Smooth muscle cell (in vitro differentiated cells): ENCODE measurements at regions not wholly inside any gene's neighbourhood (a gene's known extent, or its start where the extent isn't known, plus 50 kb on each side); places are given as distances from the start of the nearest gene placed in this dataset.

Experiments
- DNase-seq: peaks from one replicate; lab custom pipeline; 2025; ENCODE audit not compliant: unreplicated experiment; lab: John Stamatoyannopoulos, UW
- H2AFZ ChIP-seq: fragments of 200-600 bp; sonication (generic); 2 replicates; pipeline ENCODE4 v1.6.0; 2016; ENCODE audit warnings: antibody characterized with exemption, low read depth, mild to moderate bottlenecking
- H3F3A ChIP-seq: fragments of 200-600 bp; sonication (generic); 2 replicates; pipeline ENCODE4 v1.6.0; 2017; ENCODE audit warnings: antibody characterized with exemption, low read depth
- H3K27ac ChIP-seq: fragments of 200-600 bp; sonication (generic); 2 replicates; pipeline ENCODE4 v1.5.1; 2016; ENCODE audit warnings: low read depth, mild to moderate bottlenecking
- H3K27me3 ChIP-seq: fragments of 200-600 bp; sonication (generic); 2 replicates; pipeline ENCODE4 v1.6.1; 2016; ENCODE audit warnings: low read depth, mild to moderate bottlenecking
- H3K36me3 ChIP-seq: fragments of 200-600 bp; sonication (generic); 2 replicates; pipeline ENCODE4 v1.5.1; 2016; ENCODE audit warnings: low read depth
- H3K4me1 ChIP-seq: fragments of 200-600 bp; sonication (generic); 2 replicates; pipeline ENCODE4 v1.5.1; 2016; ENCODE audit warnings: low read depth
- H3K4me2 ChIP-seq: fragments of 200-600 bp; sonication (generic); 2 replicates; pipeline ENCODE4 v1.6.0; 2016; ENCODE audit warnings: mild to moderate bottlenecking
- H3K4me3 ChIP-seq: fragments of 200-600 bp; sonication (generic); 2 replicates; pipeline ENCODE4 v1.5.1; 2016; ENCODE audit warnings: mild to moderate bottlenecking
- H3K79me2 ChIP-seq: fragments of 200-600 bp; sonication (generic); 2 replicates; pipeline ENCODE4 v1.6.0; 2016; ENCODE audit warnings: low read depth, mild to moderate bottlenecking
- H3K9ac ChIP-seq: fragments of 200-600 bp; sonication (generic); 2 replicates; pipeline ENCODE4 v1.6.0; 2016; ENCODE audit warnings: low read depth
- H3K9me3 ChIP-seq: fragments of 200-600 bp; sonication (generic); replicated peaks from 2 replicates; pipeline ENCODE4 v1.5.1; 2016; ENCODE audit warnings: low read depth
- H4K20me1 ChIP-seq: fragments of 200-600 bp; sonication (generic); 2 replicates; pipeline ENCODE4 v1.6.0; 2016; ENCODE audit warnings: low read depth
- WGBS: methylation state at CpG from one replicate; pipeline ENCODE4 v1.1.7; 2016; ENCODE audit warnings: low lambda C conversion rate; 5-methylcytosine and 5-hydroxymethylcytosine counted together
- TF ChIP-seq, protein P1 (sequence below): fragments of 200-600 bp; sonication (generic); IDR thresholded peaks from 2 replicates; pipeline ENCODE4 v1.5.1; 2017; ENCODE audit warnings: borderline replicate concordance, mild to moderate bottlenecking, antibody characterized with exemption; ENCODE audit not compliant: insufficient read depth, poor library complexity, severe bottlenecking

DNA sequence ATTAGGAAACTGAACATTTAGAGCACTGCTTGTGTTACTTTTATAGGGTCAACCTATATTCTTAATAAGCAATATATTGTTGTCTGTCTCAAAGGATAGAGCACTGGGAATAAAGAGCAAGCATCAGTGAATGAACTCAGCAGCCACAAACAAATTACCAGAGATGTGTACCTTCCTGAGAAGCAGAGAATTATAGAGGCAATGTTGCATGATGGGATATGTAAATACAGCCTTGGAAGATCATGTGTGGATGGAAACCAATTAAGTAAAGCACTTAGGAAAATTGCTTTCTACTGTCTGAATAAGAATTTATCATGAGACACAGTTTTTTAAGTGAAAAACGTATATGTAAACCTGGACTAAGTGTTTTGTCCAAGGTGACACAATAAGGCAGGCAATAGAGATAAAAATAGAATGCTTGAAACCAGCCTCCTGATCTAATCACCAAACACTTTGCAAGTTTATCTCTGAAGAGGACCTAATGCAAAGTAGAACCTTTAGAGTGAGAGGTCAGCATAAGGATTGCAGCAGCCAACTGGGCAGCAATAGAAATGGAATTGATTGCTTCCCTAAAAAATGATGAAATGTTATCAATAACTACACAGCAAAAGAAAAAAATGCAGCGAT, 848.0 kb downstream of the TUSC7 start:
- Histone ChIP-seq H3K36me3 (no peaks in the 10 kb centered on the region), H3K4me3 (no peak overlapping the region), H3K4me1 (no peaks in the 10 kb centered on the region), H3K9me3 (no peaks in the 10 kb centered on the region), H3K27me3 (no peaks in the 10 kb centered on the region), H3K27ac (no peak overlapping the region), H3F3A (no peaks in the 10 kb centered on the region), H3K9ac (no peak overlapping the region), H4K20me1 (no peaks in the 10 kb centered on the region), H2AFZ (no peak overlapping the region), H3K4me2 (no peak overlapping the region), H3K79me2 (no peaks in the 10 kb centered on the region)
- DNase-seq, result no peak
- 72% methylated on average over 2 of the region's 2 CpGs for WGBS
- TF ChIP-seq, protein P1, sequence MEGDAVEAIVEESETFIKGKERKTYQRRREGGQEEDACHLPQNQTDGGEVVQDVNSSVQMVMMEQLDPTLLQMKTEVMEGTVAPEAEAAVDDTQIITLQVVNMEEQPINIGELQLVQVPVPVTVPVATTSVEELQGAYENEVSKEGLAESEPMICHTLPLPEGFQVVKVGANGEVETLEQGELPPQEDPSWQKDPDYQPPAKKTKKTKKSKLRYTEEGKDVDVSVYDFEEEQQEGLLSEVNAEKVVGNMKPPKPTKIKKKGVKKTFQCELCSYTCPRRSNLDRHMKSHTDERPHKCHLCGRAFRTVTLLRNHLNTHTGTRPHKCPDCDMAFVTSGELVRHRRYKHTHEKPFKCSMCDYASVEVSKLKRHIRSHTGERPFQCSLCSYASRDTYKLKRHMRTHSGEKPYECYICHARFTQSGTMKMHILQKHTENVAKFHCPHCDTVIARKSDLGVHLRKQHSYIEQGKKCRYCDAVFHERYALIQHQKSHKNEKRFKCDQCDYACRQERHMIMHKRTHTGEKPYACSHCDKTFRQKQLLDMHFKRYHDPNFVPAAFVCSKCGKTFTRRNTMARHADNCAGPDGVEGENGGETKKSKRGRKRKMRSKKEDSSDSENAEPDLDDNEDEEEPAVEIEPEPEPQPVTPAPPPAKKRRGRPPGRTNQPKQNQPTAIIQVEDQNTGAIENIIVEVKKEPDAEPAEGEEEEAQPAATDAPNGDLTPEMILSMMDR, result no peak

DNA sequence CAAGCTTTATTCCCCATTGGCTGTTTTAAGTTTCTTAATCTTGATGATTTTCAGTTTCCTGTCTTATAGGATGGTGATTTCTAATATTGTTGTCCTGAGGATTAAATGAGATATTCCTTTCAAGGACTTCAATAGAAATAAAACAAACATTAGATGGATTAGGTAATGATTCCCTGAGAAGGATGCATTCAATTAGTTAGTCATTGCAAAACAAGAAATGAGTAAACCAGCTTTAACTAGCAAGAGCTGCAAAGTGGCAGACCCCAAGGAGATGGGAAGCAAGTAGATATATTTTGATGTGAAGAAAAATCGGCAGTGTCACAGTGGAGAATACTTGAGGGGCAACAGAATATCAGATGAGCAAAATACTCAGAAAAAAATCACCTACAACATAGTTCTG, 849.1 kb downstream of the TUSC7 start:
- 82% methylated on average over 1 of the region's 1 CpG for WGBS
- Histone ChIP-seq H3K9me3 (no peaks in the 10 kb centered on the region), H3K27me3 (no peaks in the 10 kb centered on the region), H3K4me1 (no peaks in the 10 kb centered on the region), H3K36me3 (no peaks in the 10 kb centered on the region), H3F3A (no peaks in the 10 kb centered on the region), H2AFZ (no peak overlapping the region), H3K4me2 (no peak overlapping the region), H3K9ac (no peak overlapping the region), H3K27ac (no peak overlapping the region), H3K4me3 (no peak overlapping the region), H4K20me1 (no peaks in the 10 kb centered on the region), H3K79me2 (no peaks in the 10 kb centered on the region)
- DNase-seq, result no peak
- TF ChIP-seq, protein P1, result no peak

DNA sequence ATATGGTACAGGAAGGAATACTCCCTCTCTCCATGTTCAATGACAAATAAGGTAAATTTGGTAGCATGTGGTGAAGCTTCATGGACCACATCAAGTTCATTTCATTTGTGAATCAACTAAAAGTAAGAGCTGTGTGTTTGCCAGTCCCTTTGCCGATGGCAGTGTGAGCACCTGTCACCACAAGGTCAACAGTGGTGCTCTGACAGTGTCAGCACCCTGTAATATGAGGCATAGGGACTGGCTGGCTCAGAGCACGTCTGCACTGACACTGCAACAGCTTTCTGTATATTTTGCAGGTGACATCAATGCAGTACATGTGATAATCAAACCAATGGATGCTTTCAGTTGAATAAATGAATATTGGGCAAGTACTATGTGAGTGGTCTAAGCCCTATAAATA, 852.4 kb downstream of the TUSC7 start:
- H3K27me3 ChIP-seq, result no peaks in the 10 kb centered on the region
- TF ChIP-seq, protein P1, result no peak
- no peak overlapping the region for H3K27ac ChIP-seq
- H3K4me1 ChIP-seq, result no peaks in the 10 kb centered on the region
- H3K36me3 ChIP-seq, result no peaks in the 10 kb centered on the region
- no peak for DNase-seq
- H3K9ac ChIP-seq, result no peak overlapping the region
- H4K20me1 ChIP-seq, result no peaks in the 10 kb centered on the region
- no peak overlapping the region for H3K4me2 ChIP-seq
- no peaks in the 10 kb centered on the region for H3K79me2 ChIP-seq
- no peak overlapping the region for H3K4me3 ChIP-seq
- no peak overlapping the region for H2AFZ ChIP-seq
- no peaks in the 10 kb centered on the region for H3K9me3 ChIP-seq
- no peaks in the 10 kb centered on the region for H3F3A ChIP-seq
- WGBS, result 87% methylated on average over 2 of the region's 2 CpGs

DNA sequence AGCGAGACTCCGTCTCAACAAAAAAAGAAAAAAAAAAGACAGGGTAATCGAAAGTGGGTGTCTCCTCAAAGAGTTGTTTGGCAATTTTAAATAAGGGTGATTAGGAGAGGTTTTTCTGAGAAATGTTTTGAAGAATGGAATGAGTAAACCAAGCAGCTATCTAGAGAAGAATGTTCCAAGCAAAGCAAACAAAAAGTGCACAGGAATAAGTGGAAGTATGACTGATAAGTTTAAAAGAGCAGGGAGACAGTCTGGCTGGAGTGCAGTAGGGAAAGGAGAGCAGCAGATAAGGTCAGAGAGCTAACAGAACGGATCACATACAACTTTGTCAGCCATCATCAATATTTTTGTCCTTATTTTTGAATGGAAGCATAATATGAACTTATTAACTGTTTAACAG, 853.5 kb downstream of the TUSC7 start:
- H3K27ac ChIP-seq, result no peak overlapping the region
- H3K4me2 ChIP-seq, result no peak overlapping the region
- no peaks in the 10 kb centered on the region for H3F3A ChIP-seq
- no peak for DNase-seq
- H3K4me1 ChIP-seq, result no peaks in the 10 kb centered on the region
- H4K20me1 ChIP-seq, result no peaks in the 10 kb centered on the region
- 73% methylated on average over 4 of the region's 4 CpGs for WGBS
- no peaks in the 10 kb centered on the region for H3K36me3 ChIP-seq
- no peaks in the 10 kb centered on the region for H3K9me3 ChIP-seq
- no peak overlapping the region for H3K9ac ChIP-seq
- H2AFZ ChIP-seq, result no peak overlapping the region
- H3K4me3 ChIP-seq, result no peak overlapping the region
- TF ChIP-seq, protein P1, result no peak
- H3K27me3 ChIP-seq, result no peaks in the 10 kb centered on the region
- H3K79me2 ChIP-seq, result no peaks in the 10 kb centered on the region
